ENCODE measurements at regions not wholly inside any gene's neighbourhood (a gene's known extent, or its start where the extent isn't known, plus 50 kb on each side); places are given as distances from the start of the nearest gene placed in this dataset.

DNA sequence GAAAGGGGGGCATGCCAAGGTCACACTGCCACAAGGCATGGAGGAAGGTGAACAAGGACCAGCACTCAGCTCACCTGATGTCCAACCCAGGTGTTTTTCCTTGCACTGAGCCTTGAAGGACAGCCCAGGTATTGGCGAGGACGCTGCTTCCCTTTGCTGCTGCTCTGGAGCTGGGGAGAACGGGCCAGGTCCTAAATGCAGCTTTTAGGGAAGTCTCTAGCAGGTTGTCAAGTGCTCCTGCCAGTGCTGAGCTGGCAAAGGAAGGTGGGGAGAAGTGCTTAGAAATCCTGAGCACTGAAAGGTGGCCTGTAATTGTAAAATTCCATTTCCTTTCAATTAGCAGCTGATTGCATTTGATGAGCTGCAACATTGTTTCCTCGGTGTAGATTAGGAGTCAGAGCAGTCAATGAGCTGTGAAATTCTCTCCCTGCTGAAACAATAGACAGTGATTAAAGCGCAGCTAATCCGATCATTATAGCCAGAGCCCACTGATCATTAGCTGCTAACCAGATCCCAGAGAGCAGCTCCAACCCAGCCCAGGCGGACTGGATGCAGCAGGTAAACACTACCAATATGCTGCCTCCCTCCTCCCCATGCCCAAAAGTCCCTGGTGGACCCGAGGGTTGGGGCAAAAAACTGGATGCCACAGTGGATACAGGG lies 507.6 kb downstream of the INSC start:
- TF ChIP-seq EZH2 (IDR thresholded peaks at IDR 0.05) (no peak), POLR2AphosphoS5 (IDR thresholded peaks at IDR 0.05; ENCODE audit: borderline replicate concordance, low read depth, low read length) (no peak)

Measured in SK-N-MC (cell line).